Testis (tissue), 2 donors: ENCODE measurements at regions not wholly inside any gene's neighbourhood (a gene's known extent, or its start where the extent isn't known, plus 50 kb on each side); places are given as distances from the start of the nearest gene placed in this dataset.

Experiments used
- DNase-seq: peaks from one replicate; pipeline ENCODE4 v3.0.0-alpha.2; 2019
- H3K27ac ChIP-seq, 2 donors: fragments of 200-600 bp; sonication (generic); one replicate each; pipeline ENCODE4 v1.5.1; 2019
- H3K27me3 ChIP-seq: fragments of 200-600 bp; sonication (generic); one replicate; pipeline ENCODE4 v1.5.1; 2019
- H3K36me3 ChIP-seq: fragments of 200-600 bp; sonication (generic); one replicate; pipeline ENCODE4 v1.5.1; 2017; ENCODE audit warnings: low read depth; ENCODE audit errors: missing control alignments
- H3K4me1 ChIP-seq: fragments of 200-600 bp; sonication (generic); one replicate; pipeline ENCODE4 v1.5.1; 2019
- H3K4me3 ChIP-seq, 2 donors: fragments of 200-600 bp; sonication (generic); one replicate each; pipeline ENCODE4 v1.5.1; 2017 to 2019
- H3K9me3 ChIP-seq: fragments of 200-600 bp; sonication (generic); one replicate; pipeline ENCODE4 v1.5.1; 2017
- POLR2A ChIP-seq: fragments of 450-650 bp; IDR thresholded peaks from one replicate; pipeline ENCODE4 v1.6.1; 2017; ENCODE audit warnings: antibody characterized with exemption, mild to moderate bottlenecking, moderate library complexity
- WGBS, 2 donors: methylation state at CpG; one replicate each; pipeline ENCODE4 v1.1.5; 2018; 5-methylcytosine and 5-hydroxymethylcytosine counted together
- intact Hi-C: fragments of 100-400 bp; cut with DNase I; formaldehyde crosslinking; loops from one replicate; pipeline ENCODE4 v1.15.1; 2023; ENCODE audit warnings: low total_unique reads
- TF ChIP-seq, protein P1 (sequence below), 3 experiments: fragments of 450-650 bp in 2 of 3; fragments of 200-600 bp in 1 of 3; sonication (generic) in 1 of 3; IDR thresholded peaks; one replicate each; pipeline ENCODE4 v1.5.1; 2016 to 2019; ENCODE audit warnings: antibody characterized with exemption in 3 of 3, mild to moderate bottlenecking in 2 of 3, moderate library complexity in 1 of 3

DNA sequence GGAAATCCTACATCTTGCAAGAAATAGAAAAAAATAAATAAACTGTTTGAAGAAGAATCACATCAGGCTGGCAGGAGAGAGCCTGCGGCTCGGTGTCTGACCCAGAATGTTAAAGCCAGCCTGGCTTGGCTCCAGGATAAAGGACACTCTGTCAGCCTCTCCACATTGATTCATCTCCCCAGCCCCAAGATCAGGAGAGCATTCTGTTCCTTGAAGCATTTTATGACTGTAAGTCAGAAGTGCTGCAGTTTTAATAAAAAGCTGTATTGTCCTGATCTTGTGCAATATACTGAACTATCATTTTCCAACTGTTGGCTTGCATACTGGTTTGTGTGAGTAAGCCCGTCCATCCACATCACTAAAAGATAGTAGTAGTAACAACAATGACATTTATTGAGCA is 426.6 kb downstream of the HAPSTR1 start:
- Histone ChIP-seq H3K27ac (no peak overlapping the region), H3K36me3 (no peaks in the 10 kb centered on the region), H3K4me1 (no peaks in the 10 kb centered on the region), H3K4me3 (no peak overlapping the region), H3K9me3 (no peaks in the 10 kb centered on the region), H3K27me3 (no peaks in the 10 kb centered on the region)
- 26 to 31% methylated on average over 3 of the region's 3 CpGs for WGBS, 2 donors
- peak; percentile 57 for DNase-seq
- intact Hi-C loops, result no loop called here
- TF ChIP-seq, protein P1, sequence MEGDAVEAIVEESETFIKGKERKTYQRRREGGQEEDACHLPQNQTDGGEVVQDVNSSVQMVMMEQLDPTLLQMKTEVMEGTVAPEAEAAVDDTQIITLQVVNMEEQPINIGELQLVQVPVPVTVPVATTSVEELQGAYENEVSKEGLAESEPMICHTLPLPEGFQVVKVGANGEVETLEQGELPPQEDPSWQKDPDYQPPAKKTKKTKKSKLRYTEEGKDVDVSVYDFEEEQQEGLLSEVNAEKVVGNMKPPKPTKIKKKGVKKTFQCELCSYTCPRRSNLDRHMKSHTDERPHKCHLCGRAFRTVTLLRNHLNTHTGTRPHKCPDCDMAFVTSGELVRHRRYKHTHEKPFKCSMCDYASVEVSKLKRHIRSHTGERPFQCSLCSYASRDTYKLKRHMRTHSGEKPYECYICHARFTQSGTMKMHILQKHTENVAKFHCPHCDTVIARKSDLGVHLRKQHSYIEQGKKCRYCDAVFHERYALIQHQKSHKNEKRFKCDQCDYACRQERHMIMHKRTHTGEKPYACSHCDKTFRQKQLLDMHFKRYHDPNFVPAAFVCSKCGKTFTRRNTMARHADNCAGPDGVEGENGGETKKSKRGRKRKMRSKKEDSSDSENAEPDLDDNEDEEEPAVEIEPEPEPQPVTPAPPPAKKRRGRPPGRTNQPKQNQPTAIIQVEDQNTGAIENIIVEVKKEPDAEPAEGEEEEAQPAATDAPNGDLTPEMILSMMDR (IDR thresholded peaks at IDR 0.05), result no peak
- TF ChIP-seq POLR2A, result no peak

DNA sequence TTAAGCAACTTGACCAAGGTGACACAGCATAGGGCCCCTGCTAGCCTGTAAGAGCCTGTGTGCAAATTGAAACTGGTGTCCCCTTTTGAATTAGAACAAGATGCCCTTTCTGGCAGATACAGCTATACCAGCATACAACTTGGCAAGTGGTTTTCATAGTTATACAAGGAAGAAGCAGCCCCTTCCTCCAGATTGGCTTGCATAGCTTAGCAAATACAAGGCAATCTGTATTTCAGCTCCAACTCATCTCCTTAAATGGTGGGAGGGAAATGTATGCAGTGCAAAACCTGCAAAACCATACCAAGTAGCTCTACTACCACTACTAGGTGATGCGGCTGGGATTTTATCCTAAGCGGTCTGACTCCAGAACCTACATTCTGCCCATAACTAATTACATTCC is 427.1 kb downstream of the HAPSTR1 start:
- Histone ChIP-seq H3K4me1 (no peaks in the 10 kb centered on the region), H3K9me3 (no peaks in the 10 kb centered on the region), H3K27me3 (no peaks in the 10 kb centered on the region), H3K27ac (no peak overlapping the region), H3K4me3 (no peak overlapping the region), H3K36me3 (no peaks in the 10 kb centered on the region)
- no peak for DNase-seq
- TF ChIP-seq POLR2A, result no peak
- TF ChIP-seq, protein P1 (IDR thresholded peaks at IDR 0.05), result no peak
- 94 to 95% methylated on average over 2 of the region's 2 CpGs for WGBS, 2 donors
- intact Hi-C loops, result no loop called here

DNA sequence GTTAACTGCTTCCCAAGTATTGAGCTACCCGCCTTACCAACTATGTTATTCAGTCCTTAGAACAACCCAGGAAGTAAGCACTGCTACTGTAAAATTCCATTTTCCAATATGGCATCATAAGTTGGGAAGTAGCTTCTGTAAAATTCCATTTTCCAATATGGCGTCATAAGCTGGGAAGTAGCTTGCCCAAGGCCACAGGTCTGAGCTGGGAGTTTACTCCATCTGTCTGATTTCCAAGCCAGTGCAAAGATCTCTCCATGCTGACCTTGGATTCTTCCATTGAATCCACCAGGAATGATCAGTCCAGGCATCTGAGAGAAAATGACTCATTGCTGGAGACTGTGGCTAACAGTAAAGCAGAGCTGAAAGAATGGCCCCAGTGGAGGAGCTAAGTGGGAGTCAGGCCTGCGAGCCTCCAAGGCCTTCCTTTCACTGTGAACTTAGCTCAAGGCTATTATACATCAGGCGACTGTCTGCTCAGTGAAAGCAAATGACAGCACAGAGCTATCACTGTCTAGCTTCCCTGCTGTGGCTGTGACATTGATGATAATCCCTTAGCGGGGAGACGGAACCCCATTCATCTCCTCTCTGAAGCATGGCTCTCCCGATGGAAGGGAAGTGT is 430.4 kb downstream of the HAPSTR1 start:
- DNase-seq, result peak; percentile 65
- Histone ChIP-seq H3K9me3 (no peaks in the 10 kb centered on the region), H3K27me3 (no peaks in the 10 kb centered on the region), H3K27ac (peak overlapping the region; percentile 5 to 19), H3K4me3 (no peak overlapping the region), H3K4me1 (no peaks in the 10 kb centered on the region), H3K36me3 (no peaks in the 10 kb centered on the region)
- intact Hi-C loops, result no loop called here
- TF ChIP-seq POLR2A, result no peak
- TF ChIP-seq, protein P1 (IDR thresholded peaks at IDR 0.05), result no peak
- WGBS, 2 donors, result 28 to 53% methylated on average over 7 of the region's 7 CpGs

DNA sequence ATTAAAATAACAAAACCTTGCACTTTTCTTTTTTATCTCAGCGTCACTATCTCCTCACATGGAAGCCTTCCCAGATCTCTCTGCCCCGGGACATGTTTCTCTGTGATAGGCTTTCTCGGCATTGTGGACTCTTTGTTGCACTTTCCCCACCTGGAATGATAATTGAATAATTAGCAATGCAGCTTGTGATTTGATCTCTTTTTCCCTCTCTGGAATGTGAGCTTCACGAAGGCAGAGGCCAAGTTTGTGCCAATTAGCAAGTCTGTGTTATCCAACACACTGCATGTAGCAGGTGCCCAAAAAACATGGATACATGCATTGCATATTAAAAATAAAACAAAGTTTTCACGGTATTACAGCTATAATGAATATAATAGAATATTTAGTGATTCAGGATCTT is 431.2 kb downstream of the HAPSTR1 start:
- DNase-seq, result no peak
- H3K27me3 ChIP-seq, result no peaks in the 10 kb centered on the region
- WGBS, 2 donors, result 30 to 37% methylated on average over 5 of the region's 5 CpGs

More for the DNA sequence above, 431.2 kb downstream of the HAPSTR1 start:
- intact Hi-C loops, result no loop called here
- no peaks in the 10 kb centered on the region for H3K4me1 ChIP-seq
- H3K27ac ChIP-seq, result peak overlapping the region in 1 of 2 donors; percentile 10
- no peak overlapping the region for H3K4me3 ChIP-seq
- no peaks in the 10 kb centered on the region for H3K9me3 ChIP-seq
- no peak for TF ChIP-seq POLR2A
- TF ChIP-seq, protein P1 (IDR thresholded peaks at IDR 0.05), result no peak
- H3K36me3 ChIP-seq, result no peaks in the 10 kb centered on the region
